Activated effector memory CD4-positive, alpha-beta T cell treated with anti-CD3 and anti-CD28 coated beads, Interleukin-2, amount 50 U/mL, for 16 hours (primary cell): ENCODE measurements at regions not wholly inside any gene's neighbourhood (a gene's known extent, or its start where the extent isn't known, plus 50 kb on each side); places are given as distances from the start of the nearest gene placed in this dataset.

Source experiments
- DNase-seq: peaks from one replicate; pipeline ENCODE4 v3.0.0-alpha.2; 2020

- no peak for DNase-seq
Observed at GRCh38 chr7:136230210-136230609, 253.1 kb upstream of the MTPN start.

GRCh38 chr7:136229790-136230189, 252.6 kb upstream of the MTPN start:
- no peak for DNase-seq

GRCh38 chr7:136228171-136228570, 251.0 kb upstream of the MTPN start:
- DNase-seq: no peak

- DNase-seq: no peak
Observed at GRCh38 chr7:136214356-136214755, 237.2 kb upstream of the MTPN start.

GRCh38 chr7:136213012-136213411, 235.9 kb upstream of the MTPN start:
- DNase-seq: no peak

GRCh38 chr7:136210664-136211063, 233.5 kb upstream of the MTPN start:
- DNase-seq: no peak

- DNase-seq: no peak
Observed at GRCh38 chr7:136210079-136210478, 232.9 kb upstream of the MTPN start.

- DNase-seq: no peak
Observed at GRCh38 chr7:136205956-136206355, 228.8 kb upstream of the MTPN start.

GRCh38 chr7:136198168-136198567, 221.0 kb upstream of the MTPN start:
- no peak for DNase-seq

GRCh38 chr7:136194878-136195277, 217.7 kb upstream of the MTPN start:
- DNase-seq: no peak

GRCh38 chr7:136193940-136194339, 216.8 kb upstream of the MTPN start:
- no peak for DNase-seq

GRCh38 chr7:136189506-136189998, 212.4 kb upstream of the MTPN start:
- DNase-seq: no peak

- no peak for DNase-seq
Observed at GRCh38 chr7:136186281-136186680, 209.1 kb upstream of the MTPN start.

GRCh38 chr7:136184719-136185118, 207.6 kb upstream of the MTPN start:
- DNase-seq: no peak

GRCh38 chr7:136183981-136184380, 206.8 kb upstream of the MTPN start:
- no peak for DNase-seq

- DNase-seq: no peak
Observed at GRCh38 chr7:136180984-136181383, 203.8 kb upstream of the MTPN start.

- no peak for DNase-seq
Observed at GRCh38 chr7:136179851-136180721, 202.9 kb upstream of the MTPN start.

GRCh38 chr7:136179154-136179553, 202.0 kb upstream of the MTPN start:
- DNase-seq: no peak

GRCh38 chr7:136174477-136175125, 197.4 kb upstream of the MTPN start:
- no peak for DNase-seq

GRCh38 chr7:136173874-136174273, 196.7 kb upstream of the MTPN start:
- DNase-seq: no peak

GRCh38 chr7:136171233-136171632, 194.1 kb upstream of the MTPN start:
- DNase-seq: no peak

GRCh38 chr7:136168821-136169220, 191.7 kb upstream of the MTPN start:
- DNase-seq: no peak

- no peak for DNase-seq
Observed at GRCh38 chr7:136167991-136168390, 190.8 kb upstream of the MTPN start.

- no peak for DNase-seq
Observed at GRCh38 chr7:136166521-136166920, 189.4 kb upstream of the MTPN start.
